Adrenal gland (tissue), 9 donors: ENCODE measurements at regions not wholly inside any gene's neighbourhood (a gene's known extent, or its start where the extent isn't known, plus 50 kb on each side); places are given as distances from the start of the nearest gene placed in this dataset.

ENCODE experiments used
- DNase-seq, 7 donors: peaks; one replicate each; pipeline ENCODE4 v3.0.0-alpha.2; 2019 to 2020
- H3K27ac ChIP-seq, 5 donors: fragments of 200-600 bp; sonication (generic) in 4 of 5; 1 replicate in 3 of 5; 2 replicates in 2 of 5; pipeline versions ENCODE4 v1.5.1 to v1.8.0; 2016 to 2020; ENCODE audit warnings: mild to moderate bottlenecking in 1 of 5
- H3K27me3 ChIP-seq: fragments of 200-600 bp; 2 replicates; pipeline ENCODE4 v1.8.0; 2021
- H3K36me3 ChIP-seq, 2 donors: fragments of 200-600 bp; replicated peaks in 1 of 2; 1 replicate in 1 of 2; 2 replicates in 1 of 2; pipeline versions ENCODE4 v1.5.1 to v1.8.0; 2018 to 2022
- H3K4me1 ChIP-seq, 2 donors: fragments of 200-600 bp; replicated peaks in 1 of 2; 1 replicate in 1 of 2; 2 replicates in 1 of 2; pipeline versions ENCODE4 v1.5.1 to v1.8.0; 2018 to 2021
- H3K4me3 ChIP-seq, 4 donors: fragments of 200-600 bp; sonication (generic) in 3 of 4; one replicate each; pipeline ENCODE4 v1.5.1; 2016 to 2018
- H3K9me3 ChIP-seq, 3 donors: fragments of 200-600 bp; sonication (generic) in 1 of 3; replicated peaks in 1 of 3; 1 replicate in 2 of 3; 2 replicates in 1 of 3; pipeline versions ENCODE4 v1.5.1 to v1.8.0; 2016 to 2021
- CTCF ChIP-seq, 6 experiments: fragments of 450-650 bp in 4 of 6; fragments of 200-600 bp in 2 of 6; sonication (generic) in 1 of 6; IDR thresholded peaks; 1 replicate in 5 of 6; 2 replicates in 1 of 6; pipeline versions ENCODE4 v1.5.1 to v1.8.0; 2016 to 2021; ENCODE audit warnings: antibody characterized with exemption in 6 of 6, mild to moderate bottlenecking in 2 of 6, moderate library complexity in 1 of 6
- POLR2A ChIP-seq, 2 donors: fragments of 450-650 bp; IDR thresholded peaks; one replicate each; pipeline ENCODE4 v1.6.1; 2017; ENCODE audit warnings: antibody characterized with exemption in 2 of 2, mild to moderate bottlenecking in 2 of 2, moderate library complexity in 1 of 2
- WGBS, 4 donors: extraction: QIAGEN DNeasy Blood & Tissue Kit in 2 of 4; methylation state at CpG; one replicate each; pipeline versions ENCODE4 v1.1.5 to v1.1.7; 2013 to 2017; 5-methylcytosine and 5-hydroxymethylcytosine counted together
- intact Hi-C, 2 donors: fragments of 100-400 bp; cut with DNase I; formaldehyde crosslinking; loops; one replicate each; pipeline versions ENCODE4 v1.14.1 to v1.15.0; 2022 to 2023
- donor health status: healthy with polysubstance abuse.
- donor health status: Bipolar disorder and iron deficiency.
- donor health status: DM: yes; HTN: yes; CAD: no.
- donor health status: DM: no; HTN: no; CAD: no.
- donor health status: DM: no; HTN: no; CAD: no.

GRCh38 chr3:194830401-194830800, 144.7 kb downstream of the FAM43A start:
- no peaks in the 10 kb centered on the region for H3K36me3 ChIP-seq
- 76 to 81% (median 79%) methylated on average over 5 to 6 of the region's 6 CpGs for WGBS, 4 donors
- H3K4me3 ChIP-seq = no peak overlapping the region
- intact Hi-C loops = no loop called here
- no peak for DNase-seq
- H3K27me3 ChIP-seq = no peaks in the 10 kb centered on the region
- no peaks in the 10 kb centered on the region for H3K4me1 ChIP-seq
- H3K27ac ChIP-seq = no peak overlapping the region
- no peak for TF ChIP-seq CTCF (IDR thresholded peaks at IDR 0.05)
- no peak for TF ChIP-seq POLR2A (IDR thresholded peaks at IDR 0.05)
- no peaks in the 10 kb centered on the region for H3K9me3 ChIP-seq

GRCh38 chr3:194830978-194831377, 145.3 kb downstream of the FAM43A start:
- intact Hi-C loops = no loop called here
- Histone ChIP-seq H3K27me3 (no peaks in the 10 kb centered on the region), H3K9me3 (no peaks in the 10 kb centered on the region), H3K36me3 (no peaks in the 10 kb centered on the region), H3K4me1 (no peaks in the 10 kb centered on the region), H3K4me3 (no peak overlapping the region), H3K27ac (no peak overlapping the region)
- TF ChIP-seq POLR2A (IDR thresholded peaks at IDR 0.05) (no peak), CTCF (IDR thresholded peaks at IDR 0.05) (no peak)
- 88 to 100% (median 98%) methylated on average over 1 of the region's 1 CpG for WGBS, 4 donors
- no peak for DNase-seq

GRCh38 chr3:194832346-194833104, 146.8 kb downstream of the FAM43A start:
- no peak for DNase-seq
- no peaks in the 10 kb centered on the region for H3K36me3 ChIP-seq

More at GRCh38 chr3:194832346-194833104, 146.8 kb downstream of the FAM43A start:
- Histone ChIP-seq H3K4me1 (no peaks in the 10 kb centered on the region), H3K27ac (no peak overlapping the region), H3K9me3 (no peaks in the 10 kb centered on the region), H3K4me3 (no peak overlapping the region), H3K27me3 (no peaks in the 10 kb centered on the region)
- WGBS, 4 donors = 60 to 81% (median 73%) methylated on average over 5 of the region's 5 CpGs
- TF ChIP-seq POLR2A (IDR thresholded peaks at IDR 0.05) (no peak), CTCF (IDR thresholded peaks at IDR 0.05) (no peak)
- intact Hi-C loops = no loop called here
